Ureter (tissue), 1 donor: ENCODE measurements at regions not wholly inside any gene's neighbourhood (a gene's known extent, or its start where the extent isn't known, plus 50 kb on each side); places are given as distances from the start of the nearest gene placed in this dataset.
"Not testable (repeated sequence)": the region's sequence is repeated elsewhere in the genome, so short reads cannot be mapped to it uniquely, and the experiment has no call there.

Experiments used
- DNase-seq: peaks from one replicate; pipeline ENCODE4 v3.0.0-alpha.2; 2020; ENCODE audit warnings: low spot score
- donor health status: DM: yes; HTN: yes; CAD: no.

DNA sequence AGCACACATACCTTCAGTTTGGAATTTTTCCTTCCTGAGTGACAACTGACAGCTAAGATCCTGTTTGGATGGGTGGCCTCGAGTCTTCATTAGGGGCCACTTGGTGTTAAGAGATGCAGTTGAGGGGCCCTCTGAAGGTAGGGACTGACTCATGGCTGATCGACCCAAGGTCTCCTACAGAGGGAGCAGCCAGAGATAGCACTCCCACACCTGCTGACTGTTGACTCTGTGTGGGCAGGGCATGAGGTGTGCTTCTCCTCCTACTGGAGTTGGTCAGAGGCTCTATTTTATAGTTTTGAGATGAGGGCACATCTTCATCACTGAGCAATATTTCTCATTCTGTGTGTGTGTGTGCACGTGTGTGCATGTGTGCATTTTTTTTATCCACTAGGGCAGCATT is 378.8 kb upstream of the PODXL start:
- no peak for DNase-seq

DNA sequence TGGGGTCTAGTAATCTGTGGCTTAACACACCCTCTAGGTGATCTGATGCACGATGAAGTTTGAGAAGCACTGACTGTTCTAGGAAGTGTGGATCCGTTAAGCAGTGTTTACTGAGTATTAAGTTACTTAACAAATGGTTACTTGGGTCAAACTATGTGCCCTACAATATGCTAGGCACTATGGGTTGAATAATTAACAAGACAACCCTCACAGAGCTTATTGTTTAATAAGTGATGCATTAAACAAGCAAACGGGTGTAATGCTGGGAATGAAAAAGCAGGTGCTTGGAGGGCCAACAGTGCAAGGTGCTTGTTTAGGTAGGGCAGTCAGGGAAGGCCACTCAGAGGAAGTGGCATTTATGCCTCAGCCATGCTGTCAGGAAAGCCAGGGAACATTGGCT is 378.0 kb upstream of the PODXL start:
- no peak for DNase-seq

DNA sequence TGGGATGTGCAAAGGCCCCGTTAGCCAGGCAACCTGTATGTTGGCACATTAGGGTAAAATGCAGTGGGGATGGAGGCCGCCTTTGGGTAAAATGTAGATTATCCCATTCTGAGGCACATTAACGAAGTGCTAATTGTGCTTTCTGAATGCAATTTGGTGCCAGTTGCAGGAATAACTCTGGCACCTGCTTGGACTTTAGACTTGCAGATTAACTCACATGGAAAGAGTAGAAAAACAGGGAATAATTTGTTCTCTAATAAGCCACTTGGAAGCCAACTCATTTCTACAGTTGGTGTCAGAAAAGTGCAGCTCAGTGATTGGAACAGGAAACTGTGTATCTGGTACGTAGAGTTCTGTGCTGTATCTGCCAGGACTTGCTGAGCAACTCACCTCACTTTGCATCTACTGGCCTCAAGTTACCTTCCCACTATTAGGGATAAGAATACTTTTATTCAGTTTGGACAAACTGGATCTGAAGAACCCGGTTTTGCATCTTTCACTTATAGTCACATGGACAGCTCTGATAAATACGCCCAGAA is 377.4 kb upstream of the PODXL start:
- DNase-seq, result no peak

DNA sequence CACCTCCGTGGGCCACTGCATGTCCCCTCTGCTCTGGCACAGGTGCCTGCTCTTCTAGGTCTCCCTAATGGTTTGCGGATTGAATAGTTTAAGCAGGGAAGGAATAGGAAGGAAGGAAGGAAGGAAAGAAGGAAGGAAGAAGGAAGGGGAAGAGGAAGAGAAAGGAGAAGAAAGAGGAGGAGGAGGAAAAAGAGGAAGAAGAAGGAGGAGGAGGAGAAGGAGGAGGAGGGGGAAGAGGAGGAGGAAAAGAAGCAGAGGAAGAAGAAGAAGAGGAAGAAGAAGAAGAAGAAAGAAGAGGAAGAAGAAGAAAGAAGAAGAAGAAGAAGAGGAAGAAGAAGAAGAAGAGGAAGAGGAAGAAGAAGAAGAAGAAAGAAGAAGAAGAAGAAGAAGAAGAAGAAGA is 376.8 kb upstream of the PODXL start:
- DNase-seq, result not testable (repeated sequence)

DNA sequence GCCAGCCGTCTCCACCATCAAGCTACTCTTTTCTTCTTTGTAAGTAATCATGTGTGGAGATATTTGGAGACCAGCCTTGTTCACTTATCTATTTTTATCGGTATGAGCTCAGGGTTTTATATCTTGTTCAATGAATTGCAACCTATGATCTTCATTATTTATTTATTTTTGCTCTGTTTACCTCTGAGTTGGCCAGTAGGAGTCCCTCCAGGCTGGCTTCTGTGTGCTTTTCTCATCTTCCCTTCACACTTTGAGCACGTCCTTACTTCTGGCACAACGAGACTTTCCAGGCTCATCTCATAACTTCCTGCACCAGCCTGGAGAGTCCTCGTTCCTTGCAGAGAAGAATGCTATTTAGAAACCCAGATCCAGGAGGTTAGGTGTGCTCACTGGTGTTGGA is 375.8 kb upstream of the PODXL start:
- DNase-seq, result no peak

DNA sequence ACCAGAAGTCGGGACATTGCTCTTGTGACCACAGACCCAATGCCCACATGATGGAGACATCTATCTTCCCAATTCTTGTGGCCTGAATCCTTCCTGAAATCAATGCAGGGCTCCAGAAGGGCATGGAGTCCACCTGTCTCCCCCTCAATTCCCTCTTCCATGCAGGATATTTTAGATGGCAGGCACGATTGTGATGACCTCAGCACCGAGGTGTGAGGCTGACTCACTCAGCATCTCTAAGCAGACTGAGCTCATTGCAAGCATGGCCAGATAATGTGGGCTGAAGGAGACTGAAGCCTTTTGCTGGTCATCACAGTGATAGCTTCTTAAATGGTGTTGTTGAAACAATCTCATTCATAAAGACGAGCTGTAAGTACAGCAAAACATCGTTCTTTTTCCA is 374.9 kb upstream of the PODXL start:
- no peak for DNase-seq

DNA sequence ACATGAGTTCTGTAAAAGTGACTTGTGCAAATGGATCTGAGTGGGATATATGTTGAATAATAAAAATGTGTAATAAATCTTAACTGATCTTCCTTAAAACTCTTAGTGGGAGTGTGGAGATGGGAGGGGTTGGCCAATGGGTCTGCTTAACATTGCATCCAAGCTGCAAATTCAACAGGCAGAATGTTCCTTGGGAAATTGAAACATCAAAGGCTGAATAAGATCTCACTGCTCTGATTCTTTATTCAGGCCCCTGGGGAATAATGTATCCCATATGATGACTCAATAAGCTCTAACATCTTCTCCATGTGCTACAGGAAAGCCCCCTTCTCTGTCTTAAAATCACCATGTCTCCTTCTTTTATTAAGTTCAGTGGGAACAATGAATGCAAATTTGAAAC is 373.2 kb upstream of the PODXL start:
- no peak for DNase-seq

DNA sequence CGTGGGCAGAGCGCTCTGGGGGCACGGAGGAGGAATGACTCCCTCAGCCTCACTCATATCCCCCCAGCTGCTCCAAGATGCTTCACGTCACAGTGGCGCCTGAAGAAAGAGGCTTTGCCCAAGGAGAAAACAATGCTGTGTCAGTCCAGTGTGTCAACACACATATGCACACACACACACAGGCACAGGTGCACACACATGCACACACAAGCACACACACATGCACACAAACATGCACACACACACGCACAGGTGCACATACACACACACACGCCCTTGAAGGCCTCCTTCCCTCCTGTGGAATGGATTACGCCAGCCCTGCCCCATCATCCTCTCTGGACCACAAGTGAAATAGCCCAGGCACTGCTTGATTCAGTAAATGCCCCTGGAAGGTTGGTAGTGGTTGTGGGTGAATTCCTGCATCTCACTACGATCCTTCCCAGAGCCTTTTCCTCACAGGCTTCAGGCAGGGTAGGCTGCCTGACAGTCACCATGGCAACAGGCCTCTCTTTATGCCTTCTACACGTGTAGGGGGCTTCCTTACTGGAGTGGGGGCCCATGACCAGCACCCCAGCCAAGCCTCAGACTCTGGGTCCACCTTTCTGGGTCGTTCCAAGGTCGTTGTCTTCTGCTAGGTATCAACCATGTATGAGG is 371.5 kb upstream of the PODXL start:
- no peak for DNase-seq

DNA sequence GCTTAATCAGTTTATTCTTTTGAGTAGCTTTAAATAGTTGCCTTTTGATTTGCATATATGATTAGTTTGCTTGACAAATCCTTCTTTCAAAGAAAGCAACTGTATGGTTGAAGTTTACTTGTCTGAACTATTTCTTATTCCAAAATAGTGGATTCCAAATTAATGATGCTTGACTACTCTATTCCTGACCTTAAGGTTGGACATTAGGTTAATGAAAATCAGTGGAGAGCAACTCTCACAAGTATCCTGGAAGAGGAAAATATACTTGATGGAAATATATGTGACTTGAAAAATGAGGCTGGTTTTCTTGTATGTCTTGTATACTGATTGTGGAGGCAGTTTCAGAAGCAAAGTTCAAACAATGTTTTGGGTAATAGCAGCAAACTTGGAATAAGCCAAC is 369.2 kb upstream of the PODXL start:
- DNase-seq, result no peak

DNA sequence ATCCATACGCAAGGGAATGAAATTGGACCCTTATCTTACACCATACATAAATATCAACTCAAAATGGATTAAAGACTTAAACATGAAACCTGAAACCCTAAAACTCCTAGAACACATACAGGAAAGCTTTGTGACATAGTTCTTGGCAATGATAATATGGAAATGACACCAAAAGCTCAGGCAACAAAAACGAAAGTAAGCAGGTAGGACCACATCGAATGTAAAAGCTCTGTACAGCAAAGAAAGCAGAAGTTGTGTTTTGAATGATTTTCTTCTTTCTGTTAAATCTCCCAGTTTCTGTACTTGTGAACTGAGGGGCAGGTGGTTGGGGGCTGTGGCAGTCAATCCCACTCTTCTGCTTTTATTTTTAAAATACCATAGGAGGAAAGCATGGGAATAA is 368.4 kb upstream of the PODXL start:
- DNase-seq, result no peak

DNA sequence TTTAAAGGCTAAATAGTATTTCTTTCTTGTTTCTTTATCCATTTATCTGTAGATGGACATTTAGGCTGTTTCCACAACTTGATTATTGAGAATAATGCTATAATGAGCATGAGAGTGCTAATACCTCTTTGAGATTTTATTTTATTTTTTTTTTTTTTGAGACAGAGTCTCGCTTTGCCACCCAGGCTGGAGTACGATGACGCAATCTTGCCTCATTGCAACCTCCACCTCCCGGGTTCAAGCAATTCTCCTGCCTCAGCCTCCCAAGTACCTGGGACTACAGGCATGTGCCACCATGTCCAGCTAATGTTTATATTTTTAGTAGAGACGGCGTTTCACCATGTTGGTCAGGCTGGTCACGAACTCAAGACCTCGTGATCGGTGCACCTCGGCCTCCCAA is 366.5 kb upstream of the PODXL start:
- DNase-seq, result not testable (repeated sequence)

DNA sequence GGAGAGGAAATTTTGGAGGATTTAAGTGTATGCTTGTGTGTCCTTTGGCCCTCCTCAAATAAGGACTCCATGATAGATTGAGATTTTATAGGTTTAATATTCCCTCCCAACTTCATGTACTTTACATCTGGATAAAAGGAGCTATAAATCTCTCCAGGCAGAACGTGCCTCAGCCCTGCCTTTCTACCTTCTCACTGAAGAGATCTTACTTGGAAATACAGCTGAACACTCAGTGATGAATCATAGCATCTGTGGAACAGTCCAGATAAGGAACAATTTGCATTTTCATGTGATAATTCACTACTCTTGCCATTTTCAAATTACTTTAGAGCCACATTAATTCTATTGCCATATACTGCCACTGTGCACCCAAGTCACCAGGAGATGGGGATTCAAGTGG is 364.6 kb upstream of the PODXL start:
- DNase-seq, result no peak

DNA sequence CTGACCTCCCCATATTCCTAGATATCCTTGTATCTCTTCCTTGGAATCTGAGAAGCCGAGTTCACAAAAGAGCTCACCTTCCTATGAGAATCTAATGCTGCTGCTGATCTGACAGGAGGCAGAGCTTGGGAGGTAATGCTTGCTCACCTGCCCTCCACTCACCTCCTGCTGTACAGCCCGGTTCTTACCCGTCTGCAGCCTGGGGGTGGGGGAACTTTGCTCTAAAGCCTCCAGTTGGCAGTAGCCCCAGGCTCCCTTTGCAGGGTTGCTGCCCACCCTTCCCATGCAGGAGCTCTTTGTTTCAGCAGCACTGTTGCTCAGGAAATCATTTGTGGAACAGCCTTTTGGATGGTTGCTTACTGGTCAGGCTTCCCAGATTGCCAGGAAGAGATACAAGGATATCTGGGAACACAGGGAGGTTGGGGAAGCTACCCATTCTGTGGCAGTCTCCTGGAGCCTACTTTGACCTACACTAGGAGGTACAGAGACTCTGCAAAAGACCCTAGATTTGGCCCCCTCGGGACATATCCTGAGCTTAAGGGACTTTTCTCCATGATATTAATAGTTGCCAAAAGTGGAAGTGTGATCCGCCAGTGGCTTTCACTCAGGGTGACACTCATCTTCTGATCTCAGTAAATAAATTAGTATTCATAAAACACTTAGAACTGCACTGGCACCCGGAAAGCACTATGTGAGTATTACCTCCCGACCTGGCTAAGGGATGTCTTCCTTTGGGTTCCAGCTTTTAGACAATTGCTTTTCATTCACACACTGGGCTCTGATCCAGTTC is 363.7 kb upstream of the PODXL start:
- DNase-seq, result no peak

DNA sequence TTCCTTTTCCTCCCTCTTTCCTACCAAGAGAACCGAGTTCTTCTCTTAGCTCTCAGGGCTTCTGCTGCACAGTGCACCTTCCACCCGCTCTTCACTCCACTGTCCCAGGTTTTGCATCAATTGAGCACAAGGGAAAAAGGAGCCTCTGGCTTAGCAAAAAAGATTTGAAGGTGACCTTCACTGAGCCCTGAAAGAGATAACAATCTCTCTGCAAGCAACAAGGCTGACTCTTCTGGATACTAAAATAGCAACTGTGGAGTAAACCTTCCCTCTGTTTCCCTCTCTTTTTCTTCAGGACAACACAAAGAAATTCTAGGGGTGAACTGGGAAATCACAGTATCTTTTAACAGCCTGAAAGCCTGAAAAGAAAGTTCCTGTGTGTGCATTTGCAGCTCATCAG is 354.7 kb upstream of the PODXL start:
- DNase-seq, result no peak

DNA sequence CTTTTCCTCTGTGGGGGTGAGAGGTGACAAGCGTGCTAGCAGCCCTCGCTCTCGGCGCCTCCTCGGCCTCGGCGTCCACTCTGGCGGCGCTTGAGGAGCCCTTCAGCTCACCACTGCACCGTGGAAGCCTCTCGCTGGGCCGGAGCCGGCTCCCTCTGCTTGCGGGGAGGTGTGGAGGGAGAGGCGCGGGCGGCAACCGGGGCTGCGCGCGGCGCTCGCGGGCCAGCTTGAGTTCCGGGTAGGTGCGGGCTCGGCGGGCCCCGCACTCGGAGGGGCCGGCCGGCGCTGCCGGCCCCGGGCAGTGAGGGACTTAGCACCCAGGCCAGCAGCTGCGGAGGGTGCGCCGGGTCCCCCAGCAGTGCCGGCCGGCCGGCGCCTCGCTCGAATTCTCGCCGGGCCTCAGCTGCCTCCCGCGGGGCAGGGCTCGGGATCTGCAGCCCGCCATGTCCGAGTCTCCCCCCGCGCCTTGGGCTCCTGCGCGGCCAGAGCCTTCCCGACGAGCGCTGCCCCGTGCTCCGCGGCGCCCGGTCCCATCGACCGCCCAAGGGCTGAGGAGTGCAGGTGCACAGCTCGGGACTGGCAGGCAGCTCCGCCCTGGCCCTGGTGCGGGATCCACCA is 352.8 kb upstream of the PODXL start:
- no peak for DNase-seq

DNA sequence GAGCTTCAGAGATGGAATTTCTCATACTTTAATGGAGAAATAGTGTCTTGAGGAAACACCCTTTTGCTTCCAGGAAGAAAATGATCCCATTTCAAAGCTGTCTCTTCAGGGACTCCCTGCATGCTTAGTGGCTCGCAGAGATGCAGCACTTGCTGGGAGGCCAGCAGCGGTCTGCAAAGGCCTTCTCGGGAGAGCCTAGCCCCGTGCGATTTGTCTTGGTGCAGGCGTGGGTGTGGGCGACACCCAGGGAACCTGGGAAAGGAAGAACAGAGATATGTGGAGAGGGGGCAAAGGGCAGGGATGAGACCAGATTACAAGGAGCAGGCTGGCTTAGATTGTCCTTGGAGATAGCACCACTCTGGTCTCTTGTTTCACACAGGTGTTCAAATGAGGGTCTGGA is 352.3 kb upstream of the PODXL start:
- DNase-seq, result no peak

DNA sequence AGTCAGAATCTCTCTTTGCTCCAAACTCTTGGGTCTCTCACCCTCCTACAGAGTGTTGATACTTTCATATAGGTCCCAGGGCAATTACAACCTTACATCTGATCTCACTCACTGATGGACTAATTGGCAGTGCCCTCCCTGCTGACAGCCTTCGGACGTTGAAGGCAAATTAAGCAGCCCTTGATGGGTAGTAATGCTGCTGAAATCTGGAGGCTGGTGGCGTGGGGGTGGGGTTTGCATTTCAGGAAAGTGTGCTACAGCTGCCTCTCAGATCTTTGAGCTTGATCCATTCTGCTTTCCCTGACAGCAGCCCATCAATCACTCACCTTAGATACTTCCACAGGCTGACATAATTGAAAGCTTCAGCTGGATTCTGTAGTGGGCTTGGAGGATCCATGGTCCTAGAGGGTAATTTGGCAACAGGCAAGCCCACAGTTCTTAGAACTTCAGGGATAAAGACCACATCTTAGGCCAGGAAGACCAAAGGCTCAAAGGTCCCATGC is 349.1 kb upstream of the PODXL start:
- DNase-seq, result no peak

DNA sequence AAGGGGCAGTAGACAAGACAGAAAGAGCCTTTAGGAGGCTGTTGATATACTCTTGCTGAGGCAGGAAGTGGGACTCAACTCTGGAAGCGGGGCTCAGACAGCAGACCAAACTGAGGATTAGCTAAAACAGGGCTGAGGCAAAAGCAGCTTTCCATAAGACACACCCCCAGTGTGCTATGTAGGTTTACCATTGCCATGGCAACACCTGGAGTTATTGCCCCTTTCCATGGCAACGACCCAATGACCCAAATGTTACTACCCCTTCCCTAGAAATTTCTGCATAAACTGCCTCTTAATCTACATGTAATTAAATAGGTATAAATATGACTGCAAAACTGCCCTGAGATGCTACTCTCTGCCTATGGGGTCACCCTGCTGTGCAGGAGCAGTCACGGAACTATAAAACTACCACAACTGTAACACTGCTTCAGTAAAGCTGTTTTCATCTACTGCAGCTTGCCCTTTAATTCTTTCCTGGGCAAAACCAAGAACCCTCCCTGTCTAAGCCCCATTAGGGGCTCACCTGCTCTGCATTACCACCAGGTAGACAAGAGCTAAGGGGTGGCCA is 348.4 kb upstream of the PODXL start:
- no peak for DNase-seq

DNA sequence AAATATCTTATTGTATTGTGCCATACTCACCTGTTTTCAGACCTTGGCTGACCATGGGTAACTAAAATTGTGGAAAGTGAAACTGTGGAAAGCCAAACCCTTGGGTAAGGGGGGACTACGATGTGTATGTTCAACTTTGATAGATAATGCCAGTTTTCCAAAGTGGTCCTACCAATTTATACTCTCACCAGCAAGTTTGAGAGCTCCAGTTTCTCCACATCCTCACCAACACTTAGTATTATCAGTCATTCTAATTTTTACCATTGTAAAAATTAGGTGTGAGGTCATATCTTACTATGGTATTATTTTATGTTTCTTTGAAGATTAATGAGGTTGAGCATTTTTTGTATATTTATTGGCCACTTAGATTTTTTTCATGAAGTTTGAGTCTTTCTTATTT is 346.9 kb upstream of the PODXL start:
- DNase-seq, result no peak

DNA sequence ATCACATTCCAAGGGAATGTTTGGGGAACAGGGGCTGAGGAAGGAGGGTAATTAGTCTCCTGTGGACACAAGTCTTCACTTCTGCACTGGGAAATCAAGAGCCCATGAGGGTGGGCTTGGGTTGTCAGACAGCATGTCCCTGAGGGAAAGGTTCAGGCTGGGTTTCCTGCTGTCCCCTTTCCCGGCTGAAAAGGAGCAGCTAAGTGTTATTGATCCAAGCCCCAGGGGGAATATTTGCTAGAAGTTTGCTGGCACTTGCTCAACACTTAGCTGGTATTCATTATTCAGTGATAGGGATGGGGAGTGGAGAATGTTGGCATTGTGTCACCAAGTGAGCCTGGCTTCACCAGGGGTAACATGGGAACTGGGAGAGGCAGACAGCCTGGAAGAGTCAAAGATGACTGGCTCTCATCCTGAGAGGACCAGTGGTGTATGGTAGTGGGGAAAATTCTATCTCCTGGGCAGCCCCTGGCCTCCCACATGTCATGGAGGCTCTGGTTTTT is 344.4 kb upstream of the PODXL start:
- DNase-seq, result no peak

DNA sequence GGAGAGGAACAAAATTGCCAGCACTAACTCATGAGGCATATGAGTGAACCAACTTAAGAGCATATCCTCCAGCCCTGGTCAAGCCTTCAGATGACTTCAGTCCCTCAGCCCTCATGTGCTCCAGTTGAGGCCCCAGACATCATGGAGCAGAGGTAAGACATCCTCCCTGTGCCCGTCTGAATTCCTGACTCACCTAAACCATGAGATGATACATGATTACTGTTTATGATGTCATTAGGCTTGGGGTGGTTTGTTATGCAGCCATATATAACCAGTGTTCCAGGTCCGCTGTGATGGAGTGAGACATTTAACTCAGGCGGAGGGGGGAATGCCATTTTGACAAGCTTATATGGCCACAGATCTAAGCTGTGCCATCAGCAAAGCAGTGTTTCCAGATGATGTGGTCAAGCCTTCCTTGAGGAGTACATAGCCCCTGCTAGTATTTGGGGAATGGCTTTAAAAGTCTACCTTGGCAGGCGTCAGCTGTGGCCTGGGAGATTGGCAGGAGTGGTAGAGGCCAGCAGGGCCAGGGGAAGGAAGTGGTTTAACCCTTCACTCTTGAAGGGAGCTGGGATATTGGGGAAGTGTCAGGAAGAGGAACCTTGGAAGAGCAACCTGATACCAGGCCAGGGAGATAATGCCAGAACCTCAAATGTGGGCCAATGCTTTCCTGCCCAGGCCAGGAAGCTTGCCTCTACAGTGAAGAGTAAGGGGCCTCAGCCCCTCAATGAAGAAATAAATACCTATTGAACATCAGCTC is 343.0 kb upstream of the PODXL start:
- no peak for DNase-seq

DNA sequence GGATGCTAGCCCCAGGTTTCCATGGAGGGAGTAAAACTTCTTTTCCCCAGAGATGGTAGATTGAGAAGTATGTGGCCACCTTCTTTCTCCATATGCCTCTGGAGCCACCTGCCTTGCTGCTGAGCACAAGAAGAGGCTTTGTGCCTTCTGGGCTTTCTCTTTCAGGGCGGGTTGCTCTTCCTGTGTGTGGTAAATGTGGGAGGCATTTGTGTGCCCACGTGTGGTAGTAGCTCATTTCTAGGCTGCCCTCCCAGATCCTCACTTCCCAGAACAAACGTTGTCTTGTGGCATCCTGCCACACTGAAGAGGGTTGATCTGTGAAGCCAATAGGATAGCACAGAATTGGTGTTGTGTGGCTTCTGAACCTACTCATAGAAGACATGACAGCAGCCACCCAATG is 342.0 kb upstream of the PODXL start:
- DNase-seq, result no peak
